ENCODE measurements at regions not wholly inside any gene's neighbourhood (a gene's known extent, or its start where the extent isn't known, plus 50 kb on each side); places are given as distances from the start of the nearest gene placed in this dataset.

GRCh38 chr2:201969938-201970785 lies 63.5 kb upstream of the FZD7 start:
- TF ChIP-seq CTCF (optimal IDR thresholded peaks at IDR 0.05 in 1 of 3, IDR thresholded peaks at IDR 0.05 in 1 of 3, conservative IDR thresholded peaks at IDR 0.05 in 1 of 3; ENCODE audit: extremely low read depth in 1 of 3, insufficient read depth in 2 of 3, low read length in 3 of 3) (no peak), EZH2 (IDR thresholded peaks at IDR 0.05; ENCODE audit: low read length) (no peak)
